ENCODE measurements at regions not wholly inside any gene's neighbourhood (a gene's known extent, or its start where the extent isn't known, plus 50 kb on each side); places are given as distances from the start of the nearest gene placed in this dataset.

DNA sequence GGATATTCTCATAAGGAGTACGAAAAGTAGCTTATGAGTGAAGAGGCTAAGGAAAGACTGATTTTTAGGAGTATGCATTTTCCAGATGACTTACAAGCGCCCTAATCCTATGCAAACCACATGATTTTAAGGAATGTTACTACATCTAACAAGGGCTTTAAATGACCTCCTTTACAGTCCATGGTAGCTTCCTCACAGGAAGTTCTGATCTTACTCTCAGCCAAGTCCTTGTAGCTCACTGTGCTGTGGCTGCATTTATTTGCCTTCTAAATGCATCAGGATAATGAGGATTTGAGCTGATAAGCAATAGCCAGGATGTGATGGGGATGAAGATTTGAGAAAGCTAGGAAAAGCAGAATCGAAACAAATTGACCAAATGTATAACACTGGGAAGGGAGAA lies 896.0 kb downstream of the MCTP2 start:
- DNase-seq (ENCODE audit: low read depth): peak; percentile 43
- H3K4me3 ChIP-seq (ENCODE audit: low read length): no peak overlapping the region
- TF ChIP-seq, protein P1, sequence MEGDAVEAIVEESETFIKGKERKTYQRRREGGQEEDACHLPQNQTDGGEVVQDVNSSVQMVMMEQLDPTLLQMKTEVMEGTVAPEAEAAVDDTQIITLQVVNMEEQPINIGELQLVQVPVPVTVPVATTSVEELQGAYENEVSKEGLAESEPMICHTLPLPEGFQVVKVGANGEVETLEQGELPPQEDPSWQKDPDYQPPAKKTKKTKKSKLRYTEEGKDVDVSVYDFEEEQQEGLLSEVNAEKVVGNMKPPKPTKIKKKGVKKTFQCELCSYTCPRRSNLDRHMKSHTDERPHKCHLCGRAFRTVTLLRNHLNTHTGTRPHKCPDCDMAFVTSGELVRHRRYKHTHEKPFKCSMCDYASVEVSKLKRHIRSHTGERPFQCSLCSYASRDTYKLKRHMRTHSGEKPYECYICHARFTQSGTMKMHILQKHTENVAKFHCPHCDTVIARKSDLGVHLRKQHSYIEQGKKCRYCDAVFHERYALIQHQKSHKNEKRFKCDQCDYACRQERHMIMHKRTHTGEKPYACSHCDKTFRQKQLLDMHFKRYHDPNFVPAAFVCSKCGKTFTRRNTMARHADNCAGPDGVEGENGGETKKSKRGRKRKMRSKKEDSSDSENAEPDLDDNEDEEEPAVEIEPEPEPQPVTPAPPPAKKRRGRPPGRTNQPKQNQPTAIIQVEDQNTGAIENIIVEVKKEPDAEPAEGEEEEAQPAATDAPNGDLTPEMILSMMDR (conservative IDR thresholded peaks at IDR 0.05; ENCODE audit: low read depth, low read length): no peak

DNA sequence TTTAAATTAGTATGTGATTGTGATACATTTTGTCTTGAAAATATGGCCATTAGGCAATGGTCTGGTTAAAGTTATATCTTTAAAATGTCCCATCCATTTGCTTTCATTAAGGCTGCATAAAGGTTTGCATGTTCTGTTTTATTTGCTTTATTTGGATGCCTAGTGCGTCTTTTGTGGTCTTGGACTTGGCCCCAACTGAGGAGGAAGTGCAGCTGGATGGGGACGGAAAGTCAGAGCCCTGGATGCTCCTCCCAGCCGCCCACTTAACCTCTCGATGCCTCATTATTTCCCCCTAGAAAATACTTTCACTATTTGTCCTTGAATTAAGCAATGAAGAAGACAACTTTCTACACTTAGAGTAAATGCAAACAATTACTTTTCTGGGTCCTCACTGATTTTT lies 898.2 kb downstream of the MCTP2 start:
- no peak for DNase-seq (ENCODE audit: low read depth)

DNA sequence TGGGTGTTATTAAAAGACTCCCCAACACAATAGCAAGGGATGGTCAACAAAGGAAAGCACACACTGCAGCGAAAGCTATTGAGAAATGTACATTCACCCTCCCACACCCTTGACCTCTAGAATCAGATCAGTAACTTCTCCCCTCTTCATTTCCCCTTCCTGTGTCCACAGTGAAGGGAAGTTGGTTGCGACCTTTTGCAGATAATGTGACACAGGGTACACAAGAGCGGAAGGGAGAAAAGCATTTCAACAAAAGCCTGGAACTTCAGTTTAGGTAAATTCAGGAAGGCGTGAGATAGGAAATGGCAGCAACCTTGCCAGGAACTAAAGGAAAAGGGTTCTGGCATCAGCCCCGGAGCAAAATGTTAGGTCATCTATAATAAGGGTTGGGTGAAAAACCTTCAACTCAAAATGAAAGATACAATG lies 899.8 kb downstream of the MCTP2 start:
- no peak overlapping the region for H3K4me3 ChIP-seq (ENCODE audit: low read length)
- DNase-seq (ENCODE audit: low read depth): no peak
- TF ChIP-seq, protein P1 (conservative IDR thresholded peaks at IDR 0.05; ENCODE audit: low read depth, low read length): no peak

More for the DNA sequence above, 898.2 kb downstream of the MCTP2 start:
- TF ChIP-seq, protein P1 (conservative IDR thresholded peaks at IDR 0.05; ENCODE audit: low read depth, low read length): no peak
- no peak overlapping the region for H3K4me3 ChIP-seq (ENCODE audit: low read length)

DNA sequence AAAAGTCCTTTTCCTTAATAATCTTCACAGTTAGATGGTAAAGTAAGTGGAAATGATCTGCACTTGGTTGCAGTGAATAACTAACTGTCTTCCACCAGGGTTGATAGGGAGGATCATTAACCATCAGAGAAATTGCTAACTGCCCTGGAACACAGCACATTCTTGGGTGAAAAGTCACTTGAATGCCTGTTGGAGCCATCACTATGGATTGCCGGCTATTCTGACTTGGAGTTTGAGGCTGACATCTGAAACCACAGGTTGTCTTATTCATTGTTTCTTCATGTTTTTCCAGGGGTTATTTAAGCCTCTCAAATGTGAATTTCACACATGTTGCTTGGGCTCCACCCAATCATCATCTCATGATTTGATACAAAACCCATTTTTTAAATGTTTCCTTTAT lies 901.4 kb downstream of the MCTP2 start:
- no peak overlapping the region for H3K4me3 ChIP-seq (ENCODE audit: low read length)
- TF ChIP-seq, protein P1 (conservative IDR thresholded peaks at IDR 0.05; ENCODE audit: low read depth, low read length): no peak
- DNase-seq (ENCODE audit: low read depth): no peak

DNA sequence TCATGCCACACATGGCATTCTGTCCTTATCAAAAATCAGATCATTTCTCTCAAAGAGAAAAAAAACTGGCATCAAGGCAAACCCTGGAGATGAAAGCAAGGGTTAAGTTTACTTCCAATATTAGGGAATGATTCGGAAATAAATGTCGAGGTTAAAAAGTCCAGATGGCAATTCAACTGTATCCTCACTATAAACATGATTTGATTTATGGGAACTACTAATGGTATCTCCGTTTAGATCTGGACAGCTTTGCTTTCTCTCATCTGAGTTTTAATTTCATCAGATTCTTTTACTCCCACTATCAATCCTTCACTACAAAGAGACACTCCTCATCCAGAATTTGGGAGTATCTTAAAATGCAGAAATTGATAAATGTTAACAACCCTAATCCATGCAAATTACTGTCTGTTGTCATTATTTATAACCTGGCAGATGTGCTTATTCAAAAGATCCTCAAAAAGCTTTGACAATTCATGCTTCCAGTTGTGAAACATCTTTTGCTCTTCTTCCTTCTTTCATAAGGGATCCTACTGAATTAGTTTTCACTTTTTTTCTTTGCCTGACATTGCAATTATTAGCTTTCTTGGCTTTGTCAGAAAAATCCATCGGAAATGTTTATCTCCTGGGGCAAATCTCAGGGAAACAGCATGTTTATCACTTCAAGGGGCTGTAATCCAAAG lies 903.2 kb downstream of the MCTP2 start:
- no peak overlapping the region for H3K4me3 ChIP-seq (ENCODE audit: low read length)
- no peak for DNase-seq (ENCODE audit: low read depth)
- TF ChIP-seq, protein P1 (conservative IDR thresholded peaks at IDR 0.05; ENCODE audit: low read depth, low read length): no peak

DNA sequence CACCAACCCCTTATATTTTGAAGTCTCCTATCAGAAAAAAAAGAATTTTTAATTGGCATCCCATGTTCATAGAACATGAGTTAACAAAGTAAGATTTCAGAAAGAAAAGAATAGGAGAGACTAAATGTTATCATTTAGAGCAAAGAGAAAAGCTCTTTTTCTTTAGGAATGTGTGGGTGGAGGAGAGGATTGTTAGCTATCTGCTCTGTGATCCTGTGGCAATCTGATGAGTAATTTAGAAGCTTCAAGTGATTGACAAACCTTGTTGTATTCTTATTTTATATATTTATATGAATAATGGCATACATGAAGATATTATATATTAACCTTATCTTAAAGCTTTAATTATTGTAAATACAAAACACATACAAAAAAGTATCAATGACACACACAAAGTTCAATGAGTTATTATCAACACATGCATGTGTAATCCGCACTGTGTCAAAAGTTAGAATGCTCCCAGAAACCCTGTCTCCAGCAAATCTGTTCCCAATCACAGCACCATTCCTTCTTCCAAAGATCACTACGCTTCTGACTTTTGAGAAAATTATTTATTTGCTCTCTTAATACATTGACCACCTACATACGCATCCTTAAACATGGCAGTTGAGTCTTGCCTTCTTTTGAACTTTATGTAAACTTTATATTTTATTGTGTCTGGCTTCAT lies 907.4 kb downstream of the MCTP2 start:
- no peak for DNase-seq (ENCODE audit: low read depth)
- TF ChIP-seq, protein P1 (conservative IDR thresholded peaks at IDR 0.05; ENCODE audit: low read depth, low read length): no peak
- H3K4me3 ChIP-seq (ENCODE audit: low read length): no peak overlapping the region

DNA sequence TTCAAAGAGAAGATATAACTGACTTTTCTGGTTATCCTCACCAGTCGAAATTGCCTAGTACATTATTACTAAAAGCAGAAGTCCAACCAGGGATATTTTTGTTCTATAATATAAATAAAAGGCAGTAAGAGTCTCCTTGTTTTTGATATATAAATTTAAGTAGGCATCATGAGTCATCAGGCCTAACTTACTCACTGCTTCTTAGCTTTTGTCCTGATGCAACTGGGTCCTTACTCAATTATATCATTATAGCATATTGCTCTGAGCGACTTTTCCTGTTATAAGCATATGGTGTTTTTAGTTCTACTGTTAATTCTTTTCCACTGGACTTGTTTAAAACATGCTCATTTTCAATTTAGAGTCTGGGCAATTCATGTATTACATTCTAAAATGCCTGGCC lies 910.1 kb downstream of the MCTP2 start:
- TF ChIP-seq, protein P1 (conservative IDR thresholded peaks at IDR 0.05; ENCODE audit: low read depth, low read length): no peak
- no peak for DNase-seq (ENCODE audit: low read depth)
- no peak overlapping the region for H3K4me3 ChIP-seq (ENCODE audit: low read length)
